ENCODE measurements at regions not wholly inside any gene's neighbourhood (a gene's known extent, or its start where the extent isn't known, plus 50 kb on each side); places are given as distances from the start of the nearest gene placed in this dataset.

- ATAC-seq (no peak), DNase-seq (no peak)
- Histone ChIP-seq H3K4me1 (no peaks in the 10 kb centered on the region), H3K27me3 (no peaks in the 10 kb centered on the region), H3K9me3 (no peaks in the 10 kb centered on the region), H3K27ac (no peak overlapping the region), H3K4me3 (no peak overlapping the region), H3K36me3 (no peaks in the 10 kb centered on the region)
- WGBS, 4 donors: 75 to 84% (median 79%) methylated on average over 2 of the region's 2 CpGs
- intact Hi-C loops (cut with DNase I): loop anchor here in 2 of 10 donors (10.0 kb wide), 2 partner anchors 131 to 161 kb away; partner anchors contain the start of gene PDE1A (in 1 of the 2)
- no peak for TF ChIP-seq CTCF (IDR thresholded peaks at IDR 0.05)
- no peak for TF ChIP-seq POLR2A (IDR thresholded peaks at IDR 0.05)
These were observed 130.6 kb upstream of the DNAJC10 start for GRCh38 chr2:182585430-182585829.

- H3K36me3 ChIP-seq: no peaks in the 10 kb centered on the region
- 72 to 81% (median 75%) methylated on average over 2 of the region's 2 CpGs for WGBS, 4 donors
- no peaks in the 10 kb centered on the region for H3K4me1 ChIP-seq
- no peaks in the 10 kb centered on the region for H3K27me3 ChIP-seq
- TF ChIP-seq CTCF (IDR thresholded peaks at IDR 0.05) (no peak), POLR2A (IDR thresholded peaks at IDR 0.05) (no peak)
- no peak overlapping the region for H3K27ac ChIP-seq
- no peak for DNase-seq
- intact Hi-C loops (cut with DNase I): loop anchor here in 2 of 10 donors (10.0 kb wide), 2 partner anchors 132 to 162 kb away; partner anchors contain the start of gene PDE1A (in 1 of the 2)
- no peaks in the 10 kb centered on the region for H3K9me3 ChIP-seq
- no peak overlapping the region for H3K4me3 ChIP-seq
- ATAC-seq: no peak
These were observed 129.6 kb upstream of the DNAJC10 start for GRCh38 chr2:182586426-182586825.

GRCh38 chr2:182587831-182588230, 128.2 kb upstream of the DNAJC10 start:
- H3K27me3 ChIP-seq: no peaks in the 10 kb centered on the region
- DNase-seq (no peak), ATAC-seq (no peak)
- no peak overlapping the region for H3K27ac ChIP-seq
- H3K36me3 ChIP-seq: no peaks in the 10 kb centered on the region
- H3K4me3 ChIP-seq: no peak overlapping the region
- H3K4me1 ChIP-seq: no peaks in the 10 kb centered on the region
- TF ChIP-seq CTCF (IDR thresholded peaks at IDR 0.05) (no peak), POLR2A (IDR thresholded peaks at IDR 0.05) (no peak)
- H3K9me3 ChIP-seq: no peaks in the 10 kb centered on the region
- intact Hi-C loops (cut with DNase I): loop anchor here in 2 of 10 donors (10.0 kb wide), 2 partner anchors 133 to 163 kb away; partner anchors contain the start of gene PDE1A (in 1 of the 2)
- WGBS, 4 donors: 83 to 95% (median 90%) methylated on average over 1 of the region's 1 CpG

- Histone ChIP-seq H3K9me3 (no peaks in the 10 kb centered on the region), H3K4me1 (peaks cover 0 to 7% (median 0%) of the 10 kb centered on the region in 12 donors), H3K27ac (no peak overlapping the region), H3K27me3 (no peaks in the 10 kb centered on the region), H3K4me3 (no peak overlapping the region), H3K36me3 (no peaks in the 10 kb centered on the region)
- TF ChIP-seq CTCF (IDR thresholded peaks at IDR 0.05) (no peak), POLR2A (IDR thresholded peaks at IDR 0.05) (no peak)
- intact Hi-C loops (cut with DNase I): loop anchor here in 2 of 10 donors (10.0 kb wide), 2 partner anchors 134 to 164 kb away; partner anchors contain the start of gene PDE1A (in 1 of the 2)
- no peak for DNase-seq
- ATAC-seq: no peak
These were observed 126.9 kb upstream of the DNAJC10 start for GRCh38 chr2:182589121-182589520.
